GM11168 (cell line): ENCODE measurements at regions not wholly inside any gene's neighbourhood (a gene's known extent, or its start where the extent isn't known, plus 50 kb on each side); places are given as distances from the start of the nearest gene placed in this dataset.
"Not testable (repeated sequence)": the region's sequence is repeated elsewhere in the genome, so short reads cannot be mapped to it uniquely, and the experiment has no call there.

Source experiments
- in situ Hi-C: fragments of 300-500 bp; cut with MboI; formaldehyde crosslinking; loops from one replicate; pipeline ENCODE4 v1.12.0; 2022; ENCODE audit warnings: low sequenced_read_pairs; ENCODE audit not compliant: unreplicated experiment

- in situ Hi-C loops = no loop called here
Measured at GRCh38 chr2:224183086-224183485, 144.0 kb upstream of the SERPINE2 start.

- in situ Hi-C loops = no loop called here
Measured at GRCh38 chr2:224182498-224182897, 143.4 kb upstream of the SERPINE2 start.

- in situ Hi-C loops = no loop called here
Measured at GRCh38 chr2:224181534-224182155, 142.6 kb upstream of the SERPINE2 start.

- in situ Hi-C loops = no loop called here
Measured at GRCh38 chr2:224180810-224181209, 141.7 kb upstream of the SERPINE2 start.

- in situ Hi-C loops = no loop called here
Measured at GRCh38 chr2:224178056-224178455, 139.0 kb upstream of the SERPINE2 start.

DNA sequence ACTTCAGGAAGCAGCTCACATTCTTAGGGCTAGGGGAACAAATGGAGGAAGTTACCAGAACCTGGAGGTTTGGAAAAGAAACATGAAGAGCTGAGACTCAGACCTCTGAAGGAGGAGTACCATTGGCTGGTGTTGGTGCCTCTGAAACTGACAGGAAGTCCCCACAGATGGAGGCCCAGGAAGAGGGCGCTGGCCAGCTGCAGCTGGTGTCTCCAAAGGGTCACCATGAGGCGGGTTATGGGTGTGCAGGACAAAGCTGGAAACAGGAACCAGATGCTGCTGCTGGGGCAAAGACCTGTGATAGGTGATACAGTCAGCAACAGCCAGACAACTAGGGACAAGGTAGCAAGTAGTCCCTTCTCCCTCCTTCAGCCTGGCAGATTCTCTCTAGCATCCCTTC lies 136.5 kb upstream of the SERPINE2 start:
- in situ Hi-C loops = no loop called here

DNA sequence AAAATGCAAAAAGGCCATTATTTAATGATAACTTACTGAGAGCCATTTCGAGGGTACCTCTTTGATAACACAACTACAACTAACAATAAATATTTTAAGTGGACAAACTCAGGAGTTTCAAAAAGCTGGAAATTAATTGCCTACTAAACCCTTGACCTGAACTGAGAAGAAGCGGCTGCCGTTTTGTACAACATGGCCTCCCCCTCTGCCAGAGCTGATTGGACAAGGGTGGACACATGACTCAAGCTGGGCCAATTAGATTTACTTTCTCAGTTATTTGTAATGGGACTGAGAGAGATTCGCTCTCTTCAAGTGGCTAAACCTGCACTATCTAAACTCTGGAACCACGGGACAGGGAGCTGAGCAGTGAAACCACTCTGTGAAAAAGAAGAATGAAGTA lies 135.9 kb upstream of the SERPINE2 start:
- in situ Hi-C loops = no loop called here

- in situ Hi-C loops = no loop called here
Measured at GRCh38 chr2:224174521-224174920, 135.4 kb upstream of the SERPINE2 start.

DNA sequence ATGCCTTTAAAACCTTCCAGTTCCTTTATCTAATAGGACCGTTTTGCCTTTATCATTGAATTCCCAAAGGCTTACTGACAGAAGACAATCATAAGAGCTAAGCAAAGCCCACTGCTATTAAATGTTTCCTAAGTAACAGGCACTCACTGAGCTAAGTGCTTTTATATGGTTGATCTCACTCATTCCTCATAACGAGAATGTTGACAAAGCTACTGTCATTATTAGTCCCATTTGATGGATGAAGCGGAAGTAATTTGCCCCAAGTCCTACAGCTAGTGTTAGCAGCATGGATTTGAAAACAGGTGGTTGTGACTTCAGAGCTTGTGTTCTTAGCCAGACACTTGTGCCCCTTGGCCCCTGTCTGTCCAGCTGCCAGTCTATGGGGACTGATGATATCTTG lies 134.8 kb upstream of the SERPINE2 start:
- in situ Hi-C loops = no loop called here

DNA sequence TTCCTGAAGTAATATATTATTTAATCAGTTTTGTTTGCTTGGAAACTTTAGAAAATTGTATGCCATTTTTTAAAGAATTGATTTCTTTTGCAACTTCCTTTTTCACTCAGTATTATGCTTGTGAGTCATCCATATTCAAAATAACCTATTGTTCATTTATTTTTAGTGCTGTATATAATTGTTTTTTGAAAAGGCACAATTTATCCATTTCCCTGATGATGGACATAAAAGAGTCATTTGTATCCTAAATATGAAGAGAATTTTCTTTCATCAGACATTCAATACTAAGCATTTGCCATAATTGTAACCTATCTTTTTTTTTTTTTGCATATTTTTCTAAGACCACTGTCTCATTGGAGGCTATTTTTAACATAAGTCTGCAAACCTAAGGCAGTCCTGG lies 134.1 kb upstream of the SERPINE2 start:
- in situ Hi-C loops = no loop called here

DNA sequence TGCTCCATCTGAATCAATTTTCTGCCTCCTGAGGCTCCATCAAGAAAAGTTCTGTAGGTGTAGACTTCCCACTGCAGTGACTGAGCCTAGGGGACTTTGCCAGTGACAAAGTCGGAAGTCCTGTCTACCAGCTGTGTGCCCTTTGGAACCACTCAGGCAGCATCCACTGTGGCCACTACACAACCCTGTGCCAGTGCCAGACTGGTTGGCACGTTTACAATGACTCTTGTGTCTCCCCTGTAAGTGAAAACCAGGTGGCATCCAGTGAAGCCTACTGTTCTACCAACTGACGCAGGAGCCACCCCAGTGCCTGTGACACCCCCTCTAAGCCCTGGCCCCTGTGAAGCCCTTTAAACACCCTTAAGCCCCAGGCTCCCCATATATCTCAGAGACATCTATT lies 132.1 kb upstream of the SERPINE2 start:
- in situ Hi-C loops = no loop called here

DNA sequence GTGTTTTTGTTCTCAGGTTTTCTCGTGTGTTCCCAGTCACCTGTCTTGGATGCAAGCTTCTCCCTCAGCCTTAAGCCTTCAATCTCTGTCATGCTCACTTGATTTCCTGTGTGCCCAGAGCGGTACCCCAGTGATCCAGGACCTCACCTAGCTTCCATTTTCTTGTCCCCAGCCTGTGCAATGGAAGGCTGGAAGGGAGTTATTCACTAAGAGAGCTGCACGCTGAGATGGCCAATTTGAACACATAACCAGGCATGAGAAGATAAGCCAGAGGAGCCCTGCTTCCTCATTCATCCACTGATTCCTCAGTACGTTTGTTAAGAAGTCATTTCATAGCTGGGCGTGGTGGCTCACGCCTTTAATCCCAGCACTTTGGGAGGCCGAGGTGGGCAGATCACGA lies 130.8 kb upstream of the SERPINE2 start:
- in situ Hi-C loops = no loop called here

DNA sequence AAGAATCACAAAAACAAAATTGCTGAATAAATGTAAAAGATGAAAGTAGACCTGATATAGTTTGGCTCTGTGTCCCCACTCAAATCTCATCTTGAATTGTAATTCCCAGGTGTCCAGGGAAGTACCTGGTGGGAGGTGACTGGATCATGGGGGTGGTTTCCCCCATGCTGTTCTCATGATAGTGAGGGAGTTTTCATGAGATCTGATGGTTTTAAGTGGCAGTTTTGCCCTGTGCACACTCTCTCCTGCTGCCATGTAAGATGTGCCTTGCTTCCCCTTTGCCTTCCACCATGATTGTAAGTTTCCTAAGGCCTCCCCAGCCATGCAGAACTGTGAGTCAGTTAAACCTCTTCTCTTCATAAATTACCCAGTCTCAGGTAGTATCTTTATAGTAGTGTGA lies 128.7 kb upstream of the SERPINE2 start:
- in situ Hi-C loops = not testable (repeated sequence)

DNA sequence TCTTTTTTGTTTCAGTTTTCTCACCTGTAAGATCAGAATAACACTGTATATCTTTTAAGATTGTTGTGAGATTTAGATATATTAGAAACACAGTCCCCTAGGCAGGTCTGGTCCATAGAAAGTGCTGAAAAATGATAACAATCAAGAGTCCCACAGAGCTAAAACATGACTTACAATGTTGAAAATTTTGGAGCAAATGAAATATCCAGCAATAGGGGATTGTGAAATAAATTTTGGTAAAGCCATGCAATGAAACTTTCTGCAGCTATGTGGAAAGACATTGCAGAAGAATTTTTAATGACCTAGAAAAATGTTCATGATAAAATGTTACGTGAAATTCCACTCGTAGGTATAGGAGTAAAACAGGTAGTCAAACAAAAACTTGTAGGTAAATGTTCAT lies 127.6 kb upstream of the SERPINE2 start:
- in situ Hi-C loops = no loop called here

- in situ Hi-C loops = no loop called here
Measured at GRCh38 chr2:224165901-224166319, 126.8 kb upstream of the SERPINE2 start.

DNA sequence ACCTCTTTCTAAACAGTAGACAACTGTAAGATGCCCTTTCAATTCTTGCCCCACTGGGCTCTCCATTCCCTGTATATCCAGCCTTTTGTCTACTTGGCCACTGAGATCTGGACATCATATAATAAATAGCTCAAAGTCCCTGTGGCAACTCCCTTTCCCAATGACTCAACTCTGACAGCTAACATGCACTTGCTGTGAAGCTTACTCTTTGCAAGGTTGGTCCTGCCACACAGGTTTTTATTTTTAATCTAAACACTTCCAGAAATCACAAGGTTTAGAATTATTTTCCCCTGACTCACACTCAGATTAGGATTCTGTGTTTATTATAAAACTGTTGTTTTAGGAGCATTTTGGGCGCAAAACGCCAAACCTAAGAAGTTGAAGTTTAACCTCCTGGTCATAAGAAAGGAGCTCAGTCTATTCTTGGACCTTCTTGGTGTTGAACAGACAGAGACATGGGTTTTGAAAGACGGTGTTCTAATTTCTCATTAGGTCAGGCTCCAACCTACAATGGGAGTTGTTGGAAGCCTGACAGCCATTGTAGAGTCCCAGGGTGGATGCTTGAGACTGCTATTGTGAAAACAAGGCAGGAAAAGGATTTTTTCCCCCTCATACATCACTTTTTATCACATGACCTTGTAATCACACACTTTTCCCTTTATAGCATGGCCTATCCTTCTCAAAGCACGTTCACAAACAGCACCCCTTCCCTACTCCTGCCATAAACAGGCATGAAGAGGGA lies 124.7 kb upstream of the SERPINE2 start:
- in situ Hi-C loops = no loop called here

DNA sequence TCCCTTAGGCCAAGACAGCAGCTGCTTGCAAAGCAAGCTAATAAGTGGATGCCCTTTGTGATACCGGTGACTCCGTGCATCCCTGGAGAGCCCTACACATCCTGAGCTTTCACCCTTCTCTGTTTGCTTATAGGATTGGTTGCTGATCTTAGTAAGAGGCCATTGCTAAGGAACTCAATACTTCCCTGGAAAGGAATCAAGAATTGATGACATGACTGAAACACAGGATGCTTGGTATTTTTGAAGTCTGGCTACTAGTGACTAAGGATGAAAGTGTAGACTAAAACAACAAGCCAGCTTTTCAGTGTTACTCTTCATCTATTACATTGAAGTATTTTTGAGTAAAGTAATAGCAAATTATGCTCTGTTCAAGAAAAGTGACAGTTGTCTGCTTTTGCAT lies 123.0 kb upstream of the SERPINE2 start:
- in situ Hi-C loops = no loop called here

DNA sequence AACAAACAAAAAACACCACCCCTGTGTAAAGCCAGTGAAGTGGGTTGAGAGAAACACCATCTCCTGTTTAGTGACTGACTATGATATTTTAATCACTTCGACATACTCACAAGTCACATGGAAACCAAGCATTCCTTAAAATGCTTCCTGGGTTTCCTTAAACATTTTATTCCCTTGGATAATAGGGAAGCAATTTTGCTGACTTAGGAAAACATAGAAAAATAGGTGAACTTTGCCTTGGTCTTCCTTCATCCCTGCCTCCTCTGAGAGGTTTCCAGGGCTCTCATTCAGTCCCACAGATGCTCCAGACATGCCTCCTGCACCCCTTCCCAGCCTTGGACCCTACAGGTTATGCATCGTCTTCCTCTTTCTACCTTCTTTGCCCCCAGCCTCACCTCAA lies 122.6 kb upstream of the SERPINE2 start:
- in situ Hi-C loops = no loop called here

DNA sequence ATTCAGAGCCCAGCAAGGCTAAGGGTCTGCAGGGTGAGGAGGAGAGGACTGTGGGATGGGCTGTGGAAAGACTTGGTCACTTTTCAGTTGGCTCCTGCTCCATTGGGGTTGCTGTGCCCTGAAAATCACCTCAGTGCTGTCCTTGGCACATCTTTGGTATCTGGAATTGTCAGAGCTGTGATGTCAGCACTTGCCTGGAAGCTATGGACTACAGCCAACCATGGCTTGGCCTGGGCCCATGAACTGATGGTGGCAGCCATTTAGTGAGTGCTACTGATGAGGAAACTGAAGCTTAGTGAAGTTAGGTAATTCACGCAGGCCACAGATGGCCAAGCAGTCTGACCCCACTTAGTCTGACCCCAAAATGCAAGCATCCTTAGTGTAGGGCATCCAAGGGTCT lies 121.8 kb upstream of the SERPINE2 start:
- in situ Hi-C loops = no loop called here

DNA sequence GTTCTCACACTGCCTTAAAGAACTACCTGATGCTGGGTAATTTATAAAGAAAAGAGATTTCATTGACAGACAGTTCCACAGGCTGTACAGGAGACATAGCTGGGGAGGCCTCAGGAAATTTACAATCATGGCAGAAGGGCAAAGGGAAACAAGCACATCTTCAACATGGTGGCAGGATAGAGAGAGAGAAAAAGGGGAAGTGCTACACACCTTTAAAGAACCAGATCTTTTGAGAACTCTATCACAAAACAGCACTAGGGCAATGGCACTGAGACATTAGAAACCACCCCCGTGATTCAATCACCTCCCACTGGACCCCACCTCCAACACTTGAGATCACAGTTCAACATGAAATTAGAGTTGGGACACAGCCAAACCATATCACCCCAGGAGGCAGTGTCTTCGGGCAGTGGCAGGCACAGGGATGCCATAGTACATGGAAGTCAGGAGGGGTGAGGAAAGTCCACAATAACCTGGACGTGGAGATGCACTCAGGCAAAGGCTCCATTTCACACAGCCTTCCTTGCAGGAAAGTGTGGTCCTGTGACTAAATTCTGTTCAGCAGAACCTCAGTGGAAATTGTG lies 120.4 kb upstream of the SERPINE2 start:
- in situ Hi-C loops = no loop called here

DNA sequence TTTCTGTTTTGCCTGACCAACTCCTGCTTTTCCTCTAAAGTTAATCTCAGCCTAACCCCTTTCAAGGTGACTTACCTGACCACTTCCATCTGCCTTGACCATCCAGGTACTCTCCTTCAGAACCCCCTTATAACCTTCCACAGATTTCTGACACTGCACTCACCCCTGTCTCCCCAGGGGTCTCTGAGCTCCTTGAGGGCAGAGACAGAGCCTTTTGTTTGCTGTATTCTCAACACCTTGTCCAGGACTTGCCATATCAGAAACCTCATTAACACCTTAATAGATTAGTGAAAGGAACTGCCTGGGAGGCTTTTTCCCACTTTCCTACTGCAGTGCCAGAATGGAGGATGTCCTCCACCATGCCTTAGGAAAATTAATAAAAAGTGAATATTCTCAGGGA lies 119.7 kb upstream of the SERPINE2 start:
- in situ Hi-C loops = no loop called here

GRCh38 chr2:224158061-224158460 lies 119.0 kb upstream of the SERPINE2 start:
- in situ Hi-C loops = no loop called here
